Gastrocnemius medialis (tissue), 4 donors: ENCODE measurements at regions not wholly inside any gene's neighbourhood (a gene's known extent, or its start where the extent isn't known, plus 50 kb on each side); places are given as distances from the start of the nearest gene placed in this dataset.

Experiments used
- ATAC-seq, 2 donors: fragments of 150-250 bp; one replicate each; pipeline ENCODE4 v1.9.1; 2016
- DNase-seq, 2 donors: peaks; one replicate each; pipeline ENCODE4 v3.0.0-alpha.2; 2019
- H3K27ac ChIP-seq, 4 donors: fragments of 200-600 bp; sonication (generic); 1 replicate in 1 of 4; 2 replicates in 3 of 4; pipeline ENCODE4 v1.5.1; 2016 to 2018; ENCODE audit warnings: mild to moderate bottlenecking in 2 of 4, moderate library complexity in 1 of 4
- H3K27me3 ChIP-seq, 3 donors: fragments of 200-600 bp; sonication (generic) in 2 of 3; 1 replicate in 1 of 3; 2 replicates in 2 of 3; pipeline versions ENCODE4 v1.5.1 to v1.6.0; 2016 to 2019; ENCODE audit warnings: mild to moderate bottlenecking in 1 of 3, moderate library complexity in 1 of 3
- H3K36me3 ChIP-seq, 2 donors: fragments of 200-600 bp; sonication (generic) in 1 of 2; one replicate each; pipeline ENCODE4 v1.5.1; 2017 to 2018
- H3K4me1 ChIP-seq, 2 donors: fragments of 200-600 bp; sonication (generic) in 1 of 2; one replicate each; pipeline ENCODE4 v1.5.1; 2016 to 2017; ENCODE audit warnings: mild to moderate bottlenecking in 2 of 2
- H3K4me3 ChIP-seq, 4 donors: fragments of 200-600 bp; sonication (generic) in 3 of 4; 1 replicate in 1 of 4; 2 replicates in 3 of 4; pipeline ENCODE4 v1.5.1; 2016 to 2019; ENCODE audit warnings: mild to moderate bottlenecking in 2 of 4
- H3K9me3 ChIP-seq, 3 donors: fragments of 200-600 bp; sonication (generic) in 2 of 3; 1 replicate in 1 of 3; 2 replicates in 2 of 3; pipeline ENCODE4 v1.5.1; 2016 to 2019
- POLR2A ChIP-seq, 2 donors: fragments of 450-650 bp; IDR thresholded peaks; one replicate each; pipeline ENCODE4 v1.6.1; 2017; ENCODE audit warnings: antibody characterized with exemption in 2 of 2, mild to moderate bottlenecking in 2 of 2, moderate library complexity in 2 of 2
- in situ Hi-C, 4 donors: fragments of 200-750 bp; cut with MboI; loops; one replicate each; pipeline versions ENCODE4 v1.15.0 to v1.8.0; 2017; ENCODE audit warnings: low sequenced_read_pairs in 4 of 4
- intact Hi-C: fragments of 100-400 bp; cut with DNase I; formaldehyde crosslinking; loops from one replicate; pipeline ENCODE4 v1.15.1; 2023; ENCODE audit warnings: low total_unique reads
- TF ChIP-seq, protein P1 (sequence below), 5 experiments: fragments of 450-650 bp in 3 of 5; fragments of 200-600 bp in 2 of 5; sonication (generic) in 2 of 5; IDR thresholded peaks in 4 of 5; conservative IDR thresholded peaks in 1 of 5; 1 replicate in 4 of 5; 2 replicates in 1 of 5; pipeline ENCODE4 v1.5.1; 2016 to 2019; ENCODE audit warnings: antibody characterized with exemption in 5 of 5, mild to moderate bottlenecking in 3 of 5, moderate library complexity in 3 of 5

- intact Hi-C loops: no loop called here
- Histone ChIP-seq H3K4me1 (no peaks in the 10 kb centered on the region), H3K36me3 (no peaks in the 10 kb centered on the region), H3K27ac (no peak overlapping the region), H3K9me3 (no peaks in the 10 kb centered on the region), H3K4me3 (no peak overlapping the region), H3K27me3 (peaks cover 0 to 10% (median 0%) of the 10 kb centered on the region in 3 donors)
- ATAC-seq (no peak), DNase-seq (no peak)
- no peak for TF ChIP-seq POLR2A (IDR thresholded peaks at IDR 0.05)
- in situ Hi-C loops: no loop called here
Measured at GRCh38 chr16:86371083-86371803, 139.1 kb upstream of the FOXF1 start.

DNA sequence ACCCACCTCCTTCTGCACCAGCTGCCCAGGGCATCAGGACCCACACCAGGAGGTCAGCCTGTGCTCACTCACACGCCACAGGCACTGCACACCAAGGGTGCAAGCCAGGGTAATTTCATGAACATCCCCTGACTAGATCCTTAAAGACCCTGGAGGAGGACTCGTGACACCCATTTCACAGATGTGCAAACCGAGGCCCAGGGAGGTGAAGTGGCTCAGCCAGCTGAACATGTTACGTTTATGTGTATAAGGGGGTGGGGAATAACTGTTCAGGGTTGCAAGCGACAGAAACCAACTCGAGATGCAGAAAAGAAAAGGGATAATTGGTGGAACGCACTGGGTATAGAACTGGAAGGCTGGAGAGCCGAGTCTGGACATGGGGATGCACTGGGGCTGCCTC, 138.1 kb upstream of the FOXF1 start:
- in situ Hi-C loops (no loop called here), intact Hi-C loops (no loop called here)
- no peak overlapping the region for H3K27ac ChIP-seq
- peaks cover 0 to 10% (median 0%) of the 10 kb centered on the region in 3 donors for H3K27me3 ChIP-seq
- TF ChIP-seq POLR2A (IDR thresholded peaks at IDR 0.05): no peak
- TF ChIP-seq, protein P1, sequence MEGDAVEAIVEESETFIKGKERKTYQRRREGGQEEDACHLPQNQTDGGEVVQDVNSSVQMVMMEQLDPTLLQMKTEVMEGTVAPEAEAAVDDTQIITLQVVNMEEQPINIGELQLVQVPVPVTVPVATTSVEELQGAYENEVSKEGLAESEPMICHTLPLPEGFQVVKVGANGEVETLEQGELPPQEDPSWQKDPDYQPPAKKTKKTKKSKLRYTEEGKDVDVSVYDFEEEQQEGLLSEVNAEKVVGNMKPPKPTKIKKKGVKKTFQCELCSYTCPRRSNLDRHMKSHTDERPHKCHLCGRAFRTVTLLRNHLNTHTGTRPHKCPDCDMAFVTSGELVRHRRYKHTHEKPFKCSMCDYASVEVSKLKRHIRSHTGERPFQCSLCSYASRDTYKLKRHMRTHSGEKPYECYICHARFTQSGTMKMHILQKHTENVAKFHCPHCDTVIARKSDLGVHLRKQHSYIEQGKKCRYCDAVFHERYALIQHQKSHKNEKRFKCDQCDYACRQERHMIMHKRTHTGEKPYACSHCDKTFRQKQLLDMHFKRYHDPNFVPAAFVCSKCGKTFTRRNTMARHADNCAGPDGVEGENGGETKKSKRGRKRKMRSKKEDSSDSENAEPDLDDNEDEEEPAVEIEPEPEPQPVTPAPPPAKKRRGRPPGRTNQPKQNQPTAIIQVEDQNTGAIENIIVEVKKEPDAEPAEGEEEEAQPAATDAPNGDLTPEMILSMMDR (IDR thresholded peaks at IDR 0.05 in 4 of 5, conservative IDR thresholded peaks at IDR 0.05 in 1 of 5): no peak
- H3K9me3 ChIP-seq: no peaks in the 10 kb centered on the region
- no peak for DNase-seq
- ATAC-seq: no peak
- no peaks in the 10 kb centered on the region for H3K4me1 ChIP-seq
- H3K4me3 ChIP-seq: no peak overlapping the region
- no peaks in the 10 kb centered on the region for H3K36me3 ChIP-seq

- Histone ChIP-seq H3K4me3 (no peak overlapping the region), H3K36me3 (no peaks in the 10 kb centered on the region), H3K9me3 (no peaks in the 10 kb centered on the region), H3K27me3 (peaks cover 0 to 10% (median 0%) of the 10 kb centered on the region in 3 donors), H3K4me1 (no peaks in the 10 kb centered on the region), H3K27ac (no peak overlapping the region)
- intact Hi-C loops (no loop called here), in situ Hi-C loops (no loop called here)
- DNase-seq: no peak
- ATAC-seq: no peak
- no peak for TF ChIP-seq POLR2A (IDR thresholded peaks at IDR 0.05)
- TF ChIP-seq, protein P1 (IDR thresholded peaks at IDR 0.05 in 4 of 5, conservative IDR thresholded peaks at IDR 0.05 in 1 of 5): no peak
Measured at GRCh38 chr16:86373276-86373901, 136.9 kb upstream of the FOXF1 start.

DNA sequence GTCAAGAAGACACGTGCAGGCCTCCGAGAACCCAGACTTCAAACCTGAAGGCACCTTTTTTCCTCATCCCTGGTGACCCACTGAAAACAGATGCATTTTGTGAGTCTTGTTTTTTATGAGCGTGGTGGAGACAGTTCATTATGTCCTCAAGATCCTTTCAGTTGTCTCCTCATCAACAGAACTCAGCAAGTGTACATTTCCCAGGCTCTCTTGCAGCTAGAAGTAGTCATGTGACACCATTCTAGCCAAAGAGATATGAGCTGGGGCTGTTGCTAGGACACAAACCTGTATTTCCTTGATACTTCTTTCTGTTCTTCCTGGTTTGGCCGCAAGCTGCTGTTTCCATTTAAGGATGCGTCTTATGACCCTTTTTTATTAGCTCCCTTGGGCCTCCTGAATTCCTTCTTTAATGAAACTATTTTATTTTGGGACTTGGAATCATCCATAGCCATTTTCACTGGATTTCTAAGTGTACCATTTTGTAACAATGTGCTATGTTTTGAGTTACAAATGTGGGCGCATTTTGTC, 135.7 kb upstream of the FOXF1 start:
- DNase-seq: no peak
- H3K4me3 ChIP-seq: no peak overlapping the region

GRCh38 chr16:86375364-86375763, 135.0 kb upstream of the FOXF1 start:
- H3K36me3 ChIP-seq: no peaks in the 10 kb centered on the region
- intact Hi-C loops: no loop called here
- no peak for ATAC-seq
- H3K27ac ChIP-seq: no peak overlapping the region
- H3K27me3 ChIP-seq: peaks cover 0 to 5% (median 0%) of the 10 kb centered on the region in 3 donors
- H3K9me3 ChIP-seq: no peaks in the 10 kb centered on the region
- no peak overlapping the region for H3K4me3 ChIP-seq
- DNase-seq: no peak
- H3K4me1 ChIP-seq: no peaks in the 10 kb centered on the region
- no peak for TF ChIP-seq POLR2A (IDR thresholded peaks at IDR 0.05)
- TF ChIP-seq, protein P1 (IDR thresholded peaks at IDR 0.05 in 4 of 5, conservative IDR thresholded peaks at IDR 0.05 in 1 of 5): no peak
- in situ Hi-C loops: no loop called here

More for the DNA sequence above, 135.7 kb upstream of the FOXF1 start:
- no peaks in the 10 kb centered on the region for H3K4me1 ChIP-seq
- in situ Hi-C loops: no loop called here
- no peaks in the 10 kb centered on the region for H3K36me3 ChIP-seq
- ATAC-seq: no peak
- no peaks in the 10 kb centered on the region for H3K9me3 ChIP-seq
- no peak overlapping the region for H3K27ac ChIP-seq
- intact Hi-C loops: no loop called here
- H3K27me3 ChIP-seq: peaks cover 0 to 10% (median 0%) of the 10 kb centered on the region in 3 donors
- TF ChIP-seq, protein P1 (IDR thresholded peaks at IDR 0.05 in 4 of 5, conservative IDR thresholded peaks at IDR 0.05 in 1 of 5): no peak
- no peak for TF ChIP-seq POLR2A (IDR thresholded peaks at IDR 0.05)
